Activated T-helper 1 cell treated with Interleukin-2 at 50 U/mL for 16 hours (primary cell): ENCODE measurements at regions not wholly inside any gene's neighbourhood (a gene's known extent, or its start where the extent isn't known, plus 50 kb on each side); places are given as distances from the start of the nearest gene placed in this dataset.

Experiments used
- DNase-seq: peaks from one replicate; pipeline ENCODE4 v3.0.0-alpha.2; 2020; ENCODE audit warnings: low read depth

GRCh38 chr18:71523483-71524435 lies 1020.4 kb downstream of the CBLN2 start:
- no peak for DNase-seq

DNA sequence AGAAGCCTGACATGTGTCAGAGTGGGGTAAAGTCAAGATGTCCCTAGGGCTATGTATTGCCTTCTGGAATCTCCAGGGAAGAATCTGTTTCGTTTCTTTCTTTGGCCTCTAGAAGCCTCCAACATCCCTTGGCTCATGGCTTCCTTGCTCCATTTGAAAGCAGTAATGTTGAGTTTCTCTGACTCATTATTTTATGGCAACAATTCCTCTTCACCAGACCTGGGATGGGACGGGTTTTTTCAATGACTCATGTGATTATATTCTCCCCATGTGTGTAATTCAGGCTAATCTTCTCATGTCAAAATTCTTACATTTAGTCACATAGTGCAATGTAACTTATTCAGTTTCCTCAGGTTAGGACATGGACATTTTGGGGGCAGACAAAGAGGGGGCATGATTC lies 1038.6 kb downstream of the CBLN2 start:
- no peak for DNase-seq

- DNase-seq: no peak
Measured at GRCh38 chr18:71503222-71503621, 1040.9 kb downstream of the CBLN2 start.

- DNase-seq: no peak
Measured at GRCh38 chr18:71485611-71486010, 1058.5 kb downstream of the CBLN2 start.

DNA sequence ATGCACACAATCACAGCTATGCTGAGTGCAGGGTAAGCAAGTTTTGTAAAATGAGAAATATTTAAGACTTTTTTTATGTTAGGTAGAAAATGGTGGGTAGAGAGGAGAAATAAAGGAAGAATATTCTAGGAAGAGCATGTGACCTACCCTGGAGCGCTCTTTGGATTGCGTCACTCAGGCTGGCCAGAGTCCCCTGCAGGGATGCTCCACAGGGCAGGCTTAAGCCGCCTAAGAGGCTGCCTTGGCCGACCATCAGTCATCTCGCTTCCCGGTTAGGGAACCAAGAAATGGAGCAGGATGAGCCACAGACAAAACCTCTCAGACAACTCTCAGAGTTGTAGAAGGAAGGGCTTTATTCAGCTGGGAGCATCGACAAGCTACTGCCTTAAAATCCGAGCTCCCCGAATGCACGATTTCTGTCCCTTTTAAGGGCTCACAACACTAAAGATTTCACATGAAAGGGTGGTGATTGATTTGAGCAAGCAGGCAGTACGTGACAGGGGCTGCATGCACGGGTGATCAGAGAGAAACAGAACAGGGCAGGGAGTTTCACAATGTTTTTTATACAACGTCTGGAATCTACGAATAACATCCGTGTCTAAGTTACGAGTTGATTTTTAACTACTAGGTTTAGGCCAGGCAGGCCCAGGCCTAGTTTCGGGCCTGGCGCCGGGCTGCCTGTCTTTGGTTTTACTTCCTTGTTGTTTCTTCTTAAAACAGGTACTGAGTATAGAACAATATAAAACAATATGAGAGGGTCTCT lies 1072.0 kb downstream of the CBLN2 start:
- no peak for DNase-seq

- DNase-seq: no peak
Measured at GRCh38 chr18:71456206-71456605, 1087.9 kb downstream of the CBLN2 start.

GRCh38 chr18:71450257-71450656 lies 1093.9 kb downstream of the CBLN2 start:
- no peak for DNase-seq

GRCh38 chr18:71443706-71444480 lies 1100.2 kb downstream of the CBLN2 start:
- no peak for DNase-seq

GRCh38 chr18:71442731-71443141 lies 1101.4 kb downstream of the CBLN2 start:
- no peak for DNase-seq

GRCh38 chr18:71441156-71441555 lies 1103.0 kb downstream of the CBLN2 start:
- DNase-seq: no peak

GRCh38 chr18:71437511-71437910 lies 1106.6 kb downstream of the CBLN2 start:
- DNase-seq: no peak

- no peak for DNase-seq
Measured at GRCh38 chr18:71433373-71433772, 1110.8 kb downstream of the CBLN2 start.

DNA sequence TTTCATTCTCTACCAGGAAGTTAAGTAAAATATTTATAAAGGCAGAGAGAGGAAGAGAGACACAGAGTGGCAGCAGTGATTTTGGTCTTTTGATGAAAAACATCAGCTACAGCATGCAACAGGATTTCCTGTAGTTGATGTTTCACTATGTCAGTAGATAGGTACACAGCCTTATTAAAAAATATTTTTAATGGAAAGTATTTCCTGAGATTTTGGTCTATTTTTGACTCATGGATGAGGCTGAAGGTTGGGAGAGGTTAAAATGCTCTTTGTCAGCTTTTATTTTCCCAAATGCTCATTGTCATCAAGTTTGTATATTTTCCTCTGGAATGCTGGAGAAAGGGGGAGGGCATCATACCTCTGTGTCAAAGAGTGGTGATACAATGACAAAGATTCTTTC lies 1112.5 kb downstream of the CBLN2 start:
- no peak for DNase-seq

- DNase-seq: no peak
Measured at GRCh38 chr18:71431171-71431570, 1113.0 kb downstream of the CBLN2 start.

DNA sequence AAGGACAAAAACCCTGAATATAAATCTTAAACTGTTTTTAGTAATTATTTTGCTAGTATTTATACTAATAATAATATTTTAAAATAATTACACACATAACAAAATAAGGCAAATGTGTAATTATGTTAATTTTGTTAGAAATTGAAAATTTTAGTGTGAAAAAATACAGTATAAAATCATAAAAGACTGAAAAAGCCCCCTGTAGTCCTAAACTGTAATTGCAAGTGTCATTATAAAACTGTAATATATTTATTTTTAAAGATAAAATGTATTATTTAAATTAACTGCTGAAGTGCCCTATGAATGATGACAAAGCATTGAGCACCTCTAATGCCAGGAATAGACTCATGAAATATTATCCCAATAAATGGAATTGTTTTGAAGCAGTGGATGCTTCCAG lies 1117.7 kb downstream of the CBLN2 start:
- no peak for DNase-seq

- DNase-seq: no peak
Measured at GRCh38 chr18:71405169-71405809, 1116.4 kb downstream of the SOCS6 start.

GRCh38 chr18:71403501-71403900 lies 1114.7 kb downstream of the SOCS6 start:
- no peak for DNase-seq

DNA sequence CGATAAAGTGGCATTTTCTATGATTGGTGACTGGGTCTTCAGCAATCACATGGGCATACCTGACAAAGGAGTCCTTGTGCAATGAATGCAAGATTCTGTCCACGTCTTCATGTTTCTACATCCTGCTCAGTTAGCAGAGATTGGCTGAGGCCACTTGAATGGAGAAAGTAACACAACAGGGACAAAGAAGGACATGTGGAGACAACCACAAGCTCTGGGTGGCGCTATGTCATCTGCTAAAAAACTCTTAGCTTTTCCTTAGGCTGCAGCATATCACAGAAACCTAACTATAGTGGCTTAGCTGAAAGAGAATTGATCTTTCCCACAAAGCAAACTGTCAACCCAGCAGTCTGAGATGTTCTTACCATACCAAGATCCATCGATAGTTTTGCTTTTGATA lies 1109.7 kb downstream of the SOCS6 start:
- DNase-seq: no peak

DNA sequence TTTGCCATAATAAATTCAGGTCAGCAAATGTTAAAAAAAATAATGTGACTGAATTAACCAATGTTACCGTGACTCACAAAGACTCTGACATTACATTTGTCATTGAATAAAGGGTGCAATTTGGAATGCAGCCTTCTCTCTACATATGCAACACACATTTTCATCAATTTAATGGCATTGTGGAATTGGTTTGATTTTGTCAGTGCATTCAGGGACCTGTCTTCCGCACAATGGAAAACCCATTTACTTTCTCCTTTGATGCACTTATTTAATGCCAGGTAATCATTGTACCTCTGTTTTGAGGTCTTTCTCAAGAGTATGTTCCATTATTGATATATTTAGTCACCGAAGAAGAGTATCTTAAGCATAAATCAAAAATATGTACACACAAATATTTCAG lies 1099.3 kb downstream of the SOCS6 start:
- no peak for DNase-seq

DNA sequence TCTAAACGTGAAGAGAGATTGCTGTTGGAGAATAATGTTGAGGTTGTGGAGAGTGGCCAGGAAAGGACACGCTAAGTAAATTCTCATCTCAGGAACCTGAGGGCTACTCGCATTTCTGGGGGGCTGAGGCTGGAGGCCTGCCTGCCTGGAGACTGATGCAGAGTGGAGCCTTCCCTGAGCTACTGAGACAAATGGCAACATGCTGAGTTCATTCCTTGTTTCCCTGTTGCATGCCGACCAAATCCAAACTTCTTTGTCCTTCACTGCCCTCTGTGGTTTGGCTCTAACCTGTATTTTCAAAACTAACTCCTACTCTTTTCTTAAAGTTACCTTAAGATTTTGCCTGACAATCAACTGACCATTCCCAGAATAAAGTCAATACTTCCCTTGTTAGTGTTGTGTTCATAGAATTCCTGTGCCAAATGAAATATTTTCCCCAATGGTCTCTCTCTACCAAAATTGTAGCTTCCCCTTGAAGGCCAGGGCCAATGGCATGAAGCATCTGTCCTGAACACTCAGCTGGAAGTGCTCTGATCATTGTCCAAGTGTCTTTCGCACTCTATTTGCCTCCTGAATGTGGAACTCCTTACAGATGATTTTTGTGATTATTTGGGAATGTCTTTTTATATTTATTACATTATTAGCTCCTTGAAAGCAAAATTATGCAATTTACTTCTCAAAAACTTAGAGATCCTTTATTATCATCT lies 1085.6 kb downstream of the SOCS6 start:
- DNase-seq: no peak

DNA sequence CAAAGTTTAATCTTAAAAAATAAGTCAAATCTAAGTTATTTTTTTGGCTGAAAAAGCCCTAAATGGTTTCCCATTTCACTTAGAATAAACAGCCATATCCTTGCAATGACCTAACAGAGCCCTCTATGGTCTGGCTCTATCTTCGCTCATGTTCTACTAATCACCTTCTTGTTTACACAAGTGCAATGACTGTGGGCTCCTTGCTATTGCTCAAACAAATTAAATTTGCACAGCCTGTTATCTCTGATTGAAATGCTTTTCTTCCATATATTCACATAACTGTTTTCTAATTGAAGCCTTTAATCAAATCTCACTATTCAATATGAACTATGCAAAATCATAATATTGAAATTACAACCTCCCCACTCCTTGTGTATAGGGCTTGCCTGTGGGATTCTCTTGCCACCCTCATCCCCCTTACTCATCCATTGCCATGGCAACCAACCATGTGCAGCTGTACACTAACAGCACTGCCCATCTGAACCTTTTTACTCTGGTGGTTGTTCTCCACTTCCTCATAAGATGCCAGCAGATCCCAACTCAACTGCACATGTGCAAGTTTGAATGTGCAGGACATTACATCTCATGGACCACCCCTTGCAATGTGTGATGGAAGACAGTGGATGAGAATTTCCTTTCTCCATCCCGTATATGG lies 1083.2 kb downstream of the SOCS6 start:
- DNase-seq: no peak
